ENCODE measurements at regions not wholly inside any gene's neighbourhood (a gene's known extent, or its start where the extent isn't known, plus 50 kb on each side); places are given as distances from the start of the nearest gene placed in this dataset.

DNA sequence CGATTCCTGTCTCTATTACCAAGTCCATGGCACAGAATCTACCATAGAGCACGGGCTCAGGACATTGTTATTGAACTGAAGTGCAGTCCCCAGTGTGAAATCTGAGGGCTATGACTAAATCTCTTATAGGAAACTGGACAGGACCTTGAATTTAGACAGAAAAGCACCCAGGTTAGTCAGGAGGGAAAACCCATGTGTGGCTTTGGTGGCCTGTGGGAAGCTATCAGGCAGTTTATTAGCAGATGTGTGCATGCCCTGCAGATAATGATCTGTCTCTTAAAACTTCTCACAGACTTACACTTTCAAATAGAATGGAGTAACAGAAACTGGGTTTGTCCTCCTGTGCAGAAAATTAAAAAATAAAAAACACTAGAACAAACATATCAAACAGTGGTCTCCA, 610.0 kb upstream of the RAB6C start:
- Histone ChIP-seq H3K27me3 (ENCODE audit: insufficient read depth, poor library complexity, severe bottlenecking) (no peaks in the 10 kb centered on the region), H3K36me3 (ENCODE audit: low read depth) (no peaks in the 10 kb centered on the region), H3K9me3 (ENCODE audit: severe bottlenecking) (no peaks in the 10 kb centered on the region), H3K4me3 (ENCODE audit: severe bottlenecking) (no peak overlapping the region), H3K4me1 (ENCODE audit: insufficient read depth, poor library complexity, severe bottlenecking) (no peaks in the 10 kb centered on the region), H3K27ac (ENCODE audit: poor library complexity, severe bottlenecking) (no peak overlapping the region)
- TF ChIP-seq, protein P1, sequence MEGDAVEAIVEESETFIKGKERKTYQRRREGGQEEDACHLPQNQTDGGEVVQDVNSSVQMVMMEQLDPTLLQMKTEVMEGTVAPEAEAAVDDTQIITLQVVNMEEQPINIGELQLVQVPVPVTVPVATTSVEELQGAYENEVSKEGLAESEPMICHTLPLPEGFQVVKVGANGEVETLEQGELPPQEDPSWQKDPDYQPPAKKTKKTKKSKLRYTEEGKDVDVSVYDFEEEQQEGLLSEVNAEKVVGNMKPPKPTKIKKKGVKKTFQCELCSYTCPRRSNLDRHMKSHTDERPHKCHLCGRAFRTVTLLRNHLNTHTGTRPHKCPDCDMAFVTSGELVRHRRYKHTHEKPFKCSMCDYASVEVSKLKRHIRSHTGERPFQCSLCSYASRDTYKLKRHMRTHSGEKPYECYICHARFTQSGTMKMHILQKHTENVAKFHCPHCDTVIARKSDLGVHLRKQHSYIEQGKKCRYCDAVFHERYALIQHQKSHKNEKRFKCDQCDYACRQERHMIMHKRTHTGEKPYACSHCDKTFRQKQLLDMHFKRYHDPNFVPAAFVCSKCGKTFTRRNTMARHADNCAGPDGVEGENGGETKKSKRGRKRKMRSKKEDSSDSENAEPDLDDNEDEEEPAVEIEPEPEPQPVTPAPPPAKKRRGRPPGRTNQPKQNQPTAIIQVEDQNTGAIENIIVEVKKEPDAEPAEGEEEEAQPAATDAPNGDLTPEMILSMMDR (IDR thresholded peaks at IDR 0.05; ENCODE audit: poor library complexity, severe bottlenecking): no peak
- ATAC-seq (ENCODE audit: low read depth): no peak
- DNase-seq (ENCODE audit: low spot score): no peak

DNA sequence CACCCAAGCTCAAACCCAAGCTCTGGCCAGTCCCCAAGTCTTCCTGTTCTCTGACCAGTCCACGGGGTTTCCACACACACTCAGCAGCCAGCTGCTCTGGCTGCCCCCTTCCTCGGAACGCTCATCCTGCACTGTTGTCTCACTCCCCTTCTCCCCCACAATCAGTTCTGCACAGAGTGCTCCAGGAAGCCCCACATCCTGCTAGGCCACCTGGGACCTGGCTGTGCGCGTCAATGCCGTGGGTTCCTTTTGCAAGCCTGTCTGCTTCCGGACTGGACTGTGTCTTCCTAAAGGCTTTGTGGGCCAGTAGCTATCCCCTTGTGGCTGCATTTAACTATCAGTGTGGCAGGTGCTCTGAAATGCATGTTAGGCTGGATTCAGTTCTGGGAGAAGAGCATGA, 605.0 kb upstream of the RAB6C start:
- Histone ChIP-seq H3K36me3 (ENCODE audit: low read depth) (no peaks in the 10 kb centered on the region), H3K27me3 (ENCODE audit: insufficient read depth, poor library complexity, severe bottlenecking) (no peaks in the 10 kb centered on the region), H3K4me1 (ENCODE audit: insufficient read depth, poor library complexity, severe bottlenecking) (no peaks in the 10 kb centered on the region), H3K4me3 (ENCODE audit: severe bottlenecking) (no peak overlapping the region), H3K27ac (ENCODE audit: poor library complexity, severe bottlenecking) (no peak overlapping the region), H3K9me3 (ENCODE audit: severe bottlenecking) (no peaks in the 10 kb centered on the region)
- TF ChIP-seq, protein P1 (IDR thresholded peaks at IDR 0.05; ENCODE audit: poor library complexity, severe bottlenecking): no peak
- DNase-seq (ENCODE audit: low spot score): no peak
- ATAC-seq (ENCODE audit: low read depth): no peak

GRCh38 chr2:129375632-129376425, 603.6 kb upstream of the RAB6C start:
- ATAC-seq (ENCODE audit: low read depth): no peak
- Histone ChIP-seq H3K36me3 (ENCODE audit: low read depth) (no peaks in the 10 kb centered on the region), H3K9me3 (ENCODE audit: severe bottlenecking) (no peaks in the 10 kb centered on the region), H3K4me3 (ENCODE audit: severe bottlenecking) (no peak overlapping the region), H3K4me1 (ENCODE audit: insufficient read depth, poor library complexity, severe bottlenecking) (no peaks in the 10 kb centered on the region), H3K27ac (ENCODE audit: poor library complexity, severe bottlenecking) (no peak overlapping the region), H3K27me3 (ENCODE audit: insufficient read depth, poor library complexity, severe bottlenecking) (no peaks in the 10 kb centered on the region)
- DNase-seq (ENCODE audit: low spot score): no peak
- TF ChIP-seq, protein P1 (IDR thresholded peaks at IDR 0.05; ENCODE audit: poor library complexity, severe bottlenecking): no peak

DNA sequence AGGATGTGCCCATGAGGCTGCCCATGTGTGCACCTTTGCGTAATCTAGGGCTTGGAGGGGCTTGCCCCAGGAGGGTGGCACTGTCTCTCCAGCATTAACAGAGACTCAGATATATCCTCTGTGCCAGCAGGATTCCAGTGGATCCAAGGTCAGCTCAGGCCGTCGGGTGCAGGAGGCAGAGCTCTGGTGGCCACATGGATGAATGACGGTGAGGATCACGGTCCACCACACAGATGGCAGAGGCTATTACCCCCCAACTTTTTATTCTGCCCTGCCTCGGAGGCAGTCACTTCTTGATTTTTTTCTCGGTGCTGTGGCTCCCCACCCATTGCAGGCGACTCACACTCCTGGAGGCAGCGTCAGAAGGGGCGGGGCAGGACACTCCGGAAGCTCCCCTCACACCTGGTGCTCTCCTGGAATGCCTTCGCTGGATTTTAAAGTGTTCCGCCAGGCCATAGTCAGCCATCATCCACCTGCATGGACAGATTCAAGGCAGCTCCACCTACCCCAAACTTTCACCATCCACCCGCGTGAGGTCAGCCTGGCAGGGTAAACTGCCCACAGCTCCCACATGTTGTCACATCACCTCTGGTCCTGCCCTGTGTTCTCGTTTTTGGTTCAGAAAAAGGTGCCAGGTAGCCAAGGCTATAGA, 602.9 kb upstream of the RAB6C start:
- no peaks in the 10 kb centered on the region for H3K27me3 ChIP-seq (ENCODE audit: insufficient read depth, poor library complexity, severe bottlenecking)
- no peaks in the 10 kb centered on the region for H3K36me3 ChIP-seq (ENCODE audit: low read depth)
- no peak for DNase-seq (ENCODE audit: low spot score)
- no peak overlapping the region for H3K4me3 ChIP-seq (ENCODE audit: severe bottlenecking)
- H3K9me3 ChIP-seq (ENCODE audit: severe bottlenecking): no peaks in the 10 kb centered on the region
- no peak overlapping the region for H3K27ac ChIP-seq (ENCODE audit: poor library complexity, severe bottlenecking)
- TF ChIP-seq, protein P1 (IDR thresholded peaks at IDR 0.05; ENCODE audit: poor library complexity, severe bottlenecking): no peak
- H3K4me1 ChIP-seq (ENCODE audit: insufficient read depth, poor library complexity, severe bottlenecking): no peaks in the 10 kb centered on the region
- no peak for ATAC-seq (ENCODE audit: low read depth)

DNA sequence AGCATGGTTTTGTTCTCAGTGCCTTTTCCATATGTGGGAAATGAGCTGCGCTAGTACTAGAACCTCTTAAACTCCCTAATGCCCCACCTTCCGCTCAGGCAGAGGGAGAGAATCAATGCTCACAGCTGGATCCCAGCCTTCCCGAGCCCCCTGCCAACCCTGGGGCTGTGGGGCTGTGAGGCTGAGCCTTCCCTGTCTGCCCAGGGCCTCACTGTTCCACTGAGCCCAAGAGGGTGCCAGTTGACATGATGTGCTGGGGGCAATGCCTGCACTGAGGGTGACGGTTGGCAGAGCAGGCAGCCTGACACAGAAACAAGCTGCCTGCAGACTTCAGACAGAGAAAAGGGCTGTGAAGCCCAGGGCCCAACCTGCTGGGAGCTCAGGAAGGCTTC, 602.4 kb upstream of the RAB6C start:
- Histone ChIP-seq H3K36me3 (ENCODE audit: low read depth) (no peaks in the 10 kb centered on the region), H3K4me1 (ENCODE audit: insufficient read depth, poor library complexity, severe bottlenecking) (no peaks in the 10 kb centered on the region), H3K27ac (ENCODE audit: poor library complexity, severe bottlenecking) (no peak overlapping the region), H3K4me3 (ENCODE audit: severe bottlenecking) (no peak overlapping the region), H3K9me3 (ENCODE audit: severe bottlenecking) (no peaks in the 10 kb centered on the region), H3K27me3 (ENCODE audit: insufficient read depth, poor library complexity, severe bottlenecking) (no peaks in the 10 kb centered on the region)
- TF ChIP-seq, protein P1 (IDR thresholded peaks at IDR 0.05; ENCODE audit: poor library complexity, severe bottlenecking): no peak
- DNase-seq (ENCODE audit: low spot score) (no peak), ATAC-seq (ENCODE audit: low read depth) (no peak)
